ENCODE measurements at regions not wholly inside any gene's neighbourhood (a gene's known extent, or its start where the extent isn't known, plus 50 kb on each side); places are given as distances from the start of the nearest gene placed in this dataset.

GRCh38 chr3:89841041-89841440 is 733.6 kb downstream of the EPHA3 start:
- TF ChIP-seq CTCF (IDR thresholded peaks at IDR 0.05): no peak
- TF ChIP-seq POLR2A (IDR thresholded peaks at IDR 0.05): no peak
